ENCODE measurements at regions not wholly inside any gene's neighbourhood (a gene's known extent, or its start where the extent isn't known, plus 50 kb on each side); places are given as distances from the start of the nearest gene placed in this dataset.
A peak's percentile ranks its signal among the peaks of the same experiment; 100 is the strongest.

- CTCF ChIA-PET = interaction anchor here (1.0 kb wide), 1 partner anchor 93 kb away, joined by 3 read pairs; no protein-coding TSS in a partner anchor
Measured at GRCh38 chr1:87426463-87427249, 98.0 kb downstream of the LMO4 start.

More at GRCh38 chr1:87426463-87427249, 98.0 kb downstream of the LMO4 start:
- Mint-ChIP-seq H3K9me3 (peaks cover 21% of the 10 kb centered on the region), H3K4me3 (no peak overlapping the region), H3K27ac (0 out of 2 replicates have a peak overlapping the region, but pooled peaks have one; percentile 47), H3K4me1 (peaks cover 30% of the 10 kb centered on the region), H3K27me3 (ENCODE audit: low read depth) (no peaks in the 10 kb centered on the region), H3K36me3 (peaks cover 13% of the 10 kb centered on the region)
- ATAC-seq (peak; percentile 93), DNase-seq (ENCODE audit: low spot score) (peak; percentile 43)
- TF ChIP-seq ZNF138 (CRISPR knock-in tag; conservative IDR thresholded peaks at IDR 0.05) (no peak), MLX (CRISPR knock-in tag; IDR thresholded peaks at IDR 0.05) (no peak), IRF2 (CRISPR knock-in tag; IDR thresholded peaks at IDR 0.05; ENCODE audit: borderline replicate concordance, low read depth) (no peak), ZNF532 (CRISPR knock-in tag; IDR thresholded peaks at IDR 0.05; ENCODE audit: borderline replicate concordance) (no peak), TP53 (CRISPR knock-in tag; IDR thresholded peaks at IDR 0.05) (no peak), ATF3 (CRISPR knock-in tag; conservative IDR thresholded peaks at IDR 0.05) (no peak), ZNF121 (CRISPR knock-in tag; IDR thresholded peaks at IDR 0.05) (no peak), SP1 (CRISPR knock-in tag; conservative IDR thresholded peaks at IDR 0.05) (no peak), MAX (CRISPR knock-in tag; IDR thresholded peaks at IDR 0.05) (no peak), NR1H2 (CRISPR knock-in tag; IDR thresholded peaks at IDR 0.05) (no peak), PRRX2 (CRISPR knock-in tag; IDR thresholded peaks at IDR 0.05) (no peak), USF1 (CRISPR knock-in tag; IDR thresholded peaks at IDR 0.05) (no peak), ZNF396 (CRISPR knock-in tag; IDR thresholded peaks at IDR 0.05; ENCODE audit: borderline replicate concordance) (no peak), E2F4 (CRISPR knock-in tag; IDR thresholded peaks at IDR 0.05; ENCODE audit: borderline replicate concordance, low read depth) (no peak)
- TF ChIP-seq, protein P1, sequence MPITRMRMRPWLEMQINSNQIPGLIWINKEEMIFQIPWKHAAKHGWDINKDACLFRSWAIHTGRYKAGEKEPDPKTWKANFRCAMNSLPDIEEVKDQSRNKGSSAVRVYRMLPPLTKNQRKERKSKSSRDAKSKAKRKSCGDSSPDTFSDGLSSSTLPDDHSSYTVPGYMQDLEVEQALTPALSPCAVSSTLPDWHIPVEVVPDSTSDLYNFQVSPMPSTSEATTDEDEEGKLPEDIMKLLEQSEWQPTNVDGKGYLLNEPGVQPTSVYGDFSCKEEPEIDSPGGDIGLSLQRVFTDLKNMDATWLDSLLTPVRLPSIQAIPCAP (CRISPR knock-in tag; IDR thresholded peaks at IDR 0.05) = no peak
- TF ChIP-seq, protein P2, sequence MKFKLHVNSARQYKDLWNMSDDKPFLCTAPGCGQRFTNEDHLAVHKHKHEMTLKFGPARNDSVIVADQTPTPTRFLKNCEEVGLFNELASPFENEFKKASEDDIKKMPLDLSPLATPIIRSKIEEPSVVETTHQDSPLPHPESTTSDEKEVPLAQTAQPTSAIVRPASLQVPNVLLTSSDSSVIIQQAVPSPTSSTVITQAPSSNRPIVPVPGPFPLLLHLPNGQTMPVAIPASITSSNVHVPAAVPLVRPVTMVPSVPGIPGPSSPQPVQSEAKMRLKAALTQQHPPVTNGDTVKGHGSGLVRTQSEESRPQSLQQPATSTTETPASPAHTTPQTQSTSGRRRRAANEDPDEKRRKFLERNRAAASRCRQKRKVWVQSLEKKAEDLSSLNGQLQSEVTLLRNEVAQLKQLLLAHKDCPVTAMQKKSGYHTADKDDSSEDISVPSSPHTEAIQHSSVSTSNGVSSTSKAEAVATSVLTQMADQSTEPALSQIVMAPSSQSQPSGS (CRISPR knock-in tag; IDR thresholded peaks at IDR 0.05; ENCODE audit: borderline replicate concordance, low read depth) = no peak
- POLR2A ChIA-PET = no interaction called here
